ENCODE measurements at regions not wholly inside any gene's neighbourhood (a gene's known extent, or its start where the extent isn't known, plus 50 kb on each side); places are given as distances from the start of the nearest gene placed in this dataset.

- H3K18ac ChIP-seq (ENCODE audit: extremely low read depth, low read length): no peak overlapping the region
- H4K8ac ChIP-seq (ENCODE audit: extremely low read depth, insufficient read depth, low read length): no peak overlapping the region
- H3K79me1 ChIP-seq (ENCODE audit: low read depth, low read length): no peaks in the 10 kb centered on the region
- no peak overlapping the region for H2BK15ac ChIP-seq (ENCODE audit: low read length)
- H3K9me3 ChIP-seq (ENCODE audit: insufficient read depth in 2 of 2, low read depth in 1 of 2, low read length in 1 of 2): peaks cover 0 to 5% of the 10 kb centered on the region in 2 experiments; a peak in 1 of 4 replicates
- no peaks in the 10 kb centered on the region for H3K79me2 ChIP-seq (ENCODE audit: control insufficient read depth in 1 of 2, insufficient read depth in 2 of 2, low read length in 2 of 2)
- H3K23ac ChIP-seq (ENCODE audit: insufficient read length): no peak overlapping the region
- WGBS, 2 experiments (ENCODE audit: extremely low coverage in 1 of 2, insufficient coverage in 1 of 2, insufficient read length in 1 of 2, insufficient replicate concordance in 2 of 2, low coverage in 1 of 2, low lambda C conversion rate in 2 of 2, missing lambda C conversion rate in 1 of 2): 93% methylated on average over 26 of the region's 34 CpGs; no CpG with 5 or more reads in 1 of the 2 experiments
- CTCF ChIA-PET (ENCODE audit: partially characterized antibody): no interaction called here
- no peak overlapping the region for H3K4ac ChIP-seq (replicated peaks; ENCODE audit: insufficient read length, low read depth, low read length)
- no peak overlapping the region for H3K56ac ChIP-seq (replicated peaks; ENCODE audit: insufficient read length, low read depth, low read length)
- H3K27ac ChIP-seq (ENCODE audit: low read depth, low read length): no peak overlapping the region
- no peak overlapping the region for H2BK20ac ChIP-seq (ENCODE audit: low read length)
- FAIRE-seq (no peak), DNase-seq (ENCODE audit: low read depth in 1 of 2, low spot score in 2 of 2) (no peak)
- no peak overlapping the region for H3K14ac ChIP-seq (ENCODE audit: insufficient read length)
- H2BK12ac ChIP-seq (ENCODE audit: low read depth, low read length): no peak overlapping the region
- H3K27me3 ChIP-seq (replicated peaks in 1 of 4; ENCODE audit: control insufficient read depth in 3 of 4, extremely low read depth in 1 of 4, insufficient read depth in 3 of 4, low read length in 3 of 4): no peaks in the 10 kb centered on the region
- H2AFZ ChIP-seq (ENCODE audit: low read length): no peak overlapping the region
- no peak overlapping the region for H4K91ac ChIP-seq (replicated peaks; ENCODE audit: insufficient read length, low read length)
- H2BK120ac ChIP-seq (replicated peaks; ENCODE audit: low read depth, low read length): no peak overlapping the region
- H3K4me1 ChIP-seq (replicated peaks in 1 of 4; ENCODE audit: control insufficient read depth in 3 of 4, insufficient read depth in 4 of 4, low read length in 3 of 4): no peaks in the 10 kb centered on the region
- POLR2A ChIA-PET (ENCODE audit: partially characterized antibody): no interaction called here
- H3K23me2 ChIP-seq (ENCODE audit: low read depth, low read length): no peaks in the 10 kb centered on the region
- no peak overlapping the region for H4K5ac ChIP-seq (ENCODE audit: insufficient read length, low read depth, low read length)
- H2AK5ac ChIP-seq (ENCODE audit: low read depth, low read length): no peak overlapping the region
- no peak overlapping the region for H3K9ac ChIP-seq (replicated peaks in 1 of 4; ENCODE audit: extremely low read depth in 1 of 4, low read depth in 3 of 4, low read length in 3 of 4)
- H3K36me3 ChIP-seq (ENCODE audit: control insufficient read depth in 2 of 4, insufficient read depth in 4 of 4, low read length in 3 of 4): no peaks in the 10 kb centered on the region
- H4K20me1 ChIP-seq (replicated peaks in 1 of 2; ENCODE audit: control insufficient read depth in 1 of 2, insufficient read depth in 2 of 2, low read length in 2 of 2): no peaks in the 10 kb centered on the region
- no peak overlapping the region for H2BK5ac ChIP-seq (ENCODE audit: low read depth, low read length)
- no peak overlapping the region for H3K4me3 ChIP-seq (ENCODE audit: extremely low read depth in 1 of 4, insufficient read depth in 2 of 4, low read depth in 3 of 4, low read length in 4 of 4)
- no peak overlapping the region for H3K4me2 ChIP-seq (ENCODE audit: insufficient read depth in 1 of 2, low read depth in 2 of 2, low read length in 2 of 2)
- TF ChIP-seq SIX5 (IDR thresholded peaks at IDR 0.05; ENCODE audit: low read depth, low read length) (no peak), POLR2A (IDR thresholded peaks at IDR 0.05; ENCODE audit: control extremely low read depth in 1 of 2, low read depth in 2 of 2, low read length in 2 of 2) (no peak), NRF1 (IDR thresholded peaks at IDR 0.05; ENCODE audit: low read depth, low read length) (no peak), MAX (IDR thresholded peaks at IDR 0.05) (no peak), GTF2F1 (IDR thresholded peaks at IDR 0.05; ENCODE audit: borderline replicate concordance, low read depth, low read length) (no peak), CHD1 (IDR thresholded peaks at IDR 0.05; ENCODE audit: low read depth, low read length) (no peak), JUND (IDR thresholded peaks at IDR 0.05; ENCODE audit: low read length) (no peak), EGR1 (IDR thresholded peaks at IDR 0.05; ENCODE audit: borderline replicate concordance, low read depth, low read length) (no peak), SUZ12 (IDR thresholded peaks at IDR 0.05; ENCODE audit: low read length) (no peak), CTBP2 (IDR thresholded peaks at IDR 0.05; ENCODE audit: borderline replicate concordance, insufficient read depth, insufficient read length, low read length) (no peak), RXRA (IDR thresholded peaks at IDR 0.05; ENCODE audit: insufficient read depth, low read depth, low read length) (no peak), TAF7 (optimal IDR thresholded peaks at IDR 0.05; ENCODE audit: borderline replicate concordance, low read depth, low read length) (no peak), HDAC2 (IDR thresholded peaks at IDR 0.05; ENCODE audit: borderline replicate concordance in 1 of 2, low read depth in 2 of 2, low read length in 2 of 2) (no peak), SIN3A (conservative IDR thresholded peaks at IDR 0.05 in 1 of 2, IDR thresholded peaks at IDR 0.05 in 1 of 2; ENCODE audit: low read depth in 1 of 2, low read length in 2 of 2) (no peak), CREB1 (IDR thresholded peaks at IDR 0.05) (no peak), ZNF274 (IDR thresholded peaks at IDR 0.05; ENCODE audit: borderline replicate concordance, extremely low read depth, low read length) (no peak)
Observed at GRCh38 chr6:65787787-65788186, 80.8 kb upstream of the EYS start.

Data from H1 (cell line).